Upper lobe of left lung (tissue), 4 donors: ENCODE measurements at regions not wholly inside any gene's neighbourhood (a gene's known extent, or its start where the extent isn't known, plus 50 kb on each side); places are given as distances from the start of the nearest gene placed in this dataset.

Experiments
- EP300 ChIP-seq, 4 donors: sonication (generic); formaldehyde crosslinking; IDR thresholded peaks; one replicate each; pipeline ENCODE4 v1.5.1; 2017; ENCODE audit warnings: antibody characterized with exemption in 4 of 4, control low read depth in 2 of 4
- POLR2A ChIP-seq, 4 donors: fragments of 450-650 bp; IDR thresholded peaks; one replicate each; pipeline ENCODE4 v1.5.1; 2016 to 2017; ENCODE audit warnings: antibody characterized with exemption in 4 of 4, mild to moderate bottlenecking in 2 of 4
- POLR2AphosphoS5 ChIP-seq, 2 donors: sonication (generic); formaldehyde crosslinking; IDR thresholded peaks; one replicate each; pipeline ENCODE4 v1.5.1; 2017; ENCODE audit warnings: antibody characterized with exemption in 2 of 2
- TF ChIP-seq, protein P1 (sequence below), 6 experiments: fragments of 450-650 bp in 4 of 6; fragments of 200-600 bp in 2 of 6; sonication (generic) in 2 of 6; IDR thresholded peaks; one replicate each; pipeline ENCODE4 v1.5.1; 2016 to 2019; ENCODE audit warnings: antibody characterized with exemption in 6 of 6

DNA sequence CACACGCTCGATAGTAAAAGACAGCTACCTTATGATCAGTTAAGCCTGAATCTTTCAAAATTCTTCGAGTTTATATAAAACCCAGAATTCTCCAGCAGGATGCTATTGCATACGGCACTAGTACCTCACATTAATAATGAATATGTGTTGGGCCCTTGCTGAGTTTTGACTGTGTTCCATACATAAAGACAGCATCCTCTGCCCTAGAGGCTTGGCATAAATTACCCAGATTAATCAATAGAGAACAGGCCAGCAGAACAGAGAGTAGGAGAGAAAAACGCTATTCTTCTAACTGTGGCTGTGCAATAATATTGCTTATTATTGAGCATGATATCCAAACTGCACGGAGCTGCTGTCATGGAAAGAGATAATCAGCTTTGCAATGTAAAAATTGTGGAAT, 194.3 kb downstream of the SOX11 start:
- no peak for TF ChIP-seq EP300 (IDR thresholded peaks at IDR 0.05)
- TF ChIP-seq, protein P1, sequence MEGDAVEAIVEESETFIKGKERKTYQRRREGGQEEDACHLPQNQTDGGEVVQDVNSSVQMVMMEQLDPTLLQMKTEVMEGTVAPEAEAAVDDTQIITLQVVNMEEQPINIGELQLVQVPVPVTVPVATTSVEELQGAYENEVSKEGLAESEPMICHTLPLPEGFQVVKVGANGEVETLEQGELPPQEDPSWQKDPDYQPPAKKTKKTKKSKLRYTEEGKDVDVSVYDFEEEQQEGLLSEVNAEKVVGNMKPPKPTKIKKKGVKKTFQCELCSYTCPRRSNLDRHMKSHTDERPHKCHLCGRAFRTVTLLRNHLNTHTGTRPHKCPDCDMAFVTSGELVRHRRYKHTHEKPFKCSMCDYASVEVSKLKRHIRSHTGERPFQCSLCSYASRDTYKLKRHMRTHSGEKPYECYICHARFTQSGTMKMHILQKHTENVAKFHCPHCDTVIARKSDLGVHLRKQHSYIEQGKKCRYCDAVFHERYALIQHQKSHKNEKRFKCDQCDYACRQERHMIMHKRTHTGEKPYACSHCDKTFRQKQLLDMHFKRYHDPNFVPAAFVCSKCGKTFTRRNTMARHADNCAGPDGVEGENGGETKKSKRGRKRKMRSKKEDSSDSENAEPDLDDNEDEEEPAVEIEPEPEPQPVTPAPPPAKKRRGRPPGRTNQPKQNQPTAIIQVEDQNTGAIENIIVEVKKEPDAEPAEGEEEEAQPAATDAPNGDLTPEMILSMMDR (IDR thresholded peaks at IDR 0.05), result no peak
- TF ChIP-seq POLR2A (IDR thresholded peaks at IDR 0.05), result no peak
- no peak for TF ChIP-seq POLR2AphosphoS5 (IDR thresholded peaks at IDR 0.05)
